MG63 (cell line): ENCODE measurements at regions not wholly inside any gene's neighbourhood (a gene's known extent, or its start where the extent isn't known, plus 50 kb on each side); places are given as distances from the start of the nearest gene placed in this dataset.

Source experiments
- DNase-seq: peaks from one replicate; pipeline ENCODE4 v3.0.0-alpha.2; 2020
- H3K27me3 ChIP-seq: fragments of 250-450 bp; sonication (Bioruptor Pico); 2 replicates; pipeline ENCODE4 v1.5.1; 2020; ENCODE audit warnings: mild to moderate bottlenecking, moderate library complexity
- H3K36me3 ChIP-seq: fragments of 250-450 bp; sonication (Bioruptor Pico); 2 replicates; pipeline ENCODE4 v1.5.1; 2020; ENCODE audit warnings: mild to moderate bottlenecking, moderate library complexity
- H3K4me3 ChIP-seq: fragments of 250-450 bp; sonication (Bioruptor Pico); 2 replicates; pipeline ENCODE4 v1.5.1; 2020; ENCODE audit warnings: mild to moderate bottlenecking, moderate library complexity
- H3K9me3 ChIP-seq: fragments of 250-450 bp; sonication (Bioruptor Pico); 2 replicates; pipeline ENCODE4 v1.5.1; 2020; ENCODE audit warnings: mild to moderate bottlenecking, moderate library complexity

GRCh38 chr5:158133369-158133768 lies 274.4 kb upstream of the CLINT1 start:
- DNase-seq, result no peak
- Histone ChIP-seq H3K27me3 (no peaks in the 10 kb centered on the region), H3K36me3 (no peaks in the 10 kb centered on the region), H3K9me3 (no peaks in the 10 kb centered on the region), H3K4me3 (no peak overlapping the region)

GRCh38 chr5:158127536-158127935 lies 268.6 kb upstream of the CLINT1 start:
- Histone ChIP-seq H3K9me3 (no peaks in the 10 kb centered on the region), H3K36me3 (no peaks in the 10 kb centered on the region), H3K4me3 (no peak overlapping the region), H3K27me3 (no peaks in the 10 kb centered on the region)
- no peak for DNase-seq

DNA sequence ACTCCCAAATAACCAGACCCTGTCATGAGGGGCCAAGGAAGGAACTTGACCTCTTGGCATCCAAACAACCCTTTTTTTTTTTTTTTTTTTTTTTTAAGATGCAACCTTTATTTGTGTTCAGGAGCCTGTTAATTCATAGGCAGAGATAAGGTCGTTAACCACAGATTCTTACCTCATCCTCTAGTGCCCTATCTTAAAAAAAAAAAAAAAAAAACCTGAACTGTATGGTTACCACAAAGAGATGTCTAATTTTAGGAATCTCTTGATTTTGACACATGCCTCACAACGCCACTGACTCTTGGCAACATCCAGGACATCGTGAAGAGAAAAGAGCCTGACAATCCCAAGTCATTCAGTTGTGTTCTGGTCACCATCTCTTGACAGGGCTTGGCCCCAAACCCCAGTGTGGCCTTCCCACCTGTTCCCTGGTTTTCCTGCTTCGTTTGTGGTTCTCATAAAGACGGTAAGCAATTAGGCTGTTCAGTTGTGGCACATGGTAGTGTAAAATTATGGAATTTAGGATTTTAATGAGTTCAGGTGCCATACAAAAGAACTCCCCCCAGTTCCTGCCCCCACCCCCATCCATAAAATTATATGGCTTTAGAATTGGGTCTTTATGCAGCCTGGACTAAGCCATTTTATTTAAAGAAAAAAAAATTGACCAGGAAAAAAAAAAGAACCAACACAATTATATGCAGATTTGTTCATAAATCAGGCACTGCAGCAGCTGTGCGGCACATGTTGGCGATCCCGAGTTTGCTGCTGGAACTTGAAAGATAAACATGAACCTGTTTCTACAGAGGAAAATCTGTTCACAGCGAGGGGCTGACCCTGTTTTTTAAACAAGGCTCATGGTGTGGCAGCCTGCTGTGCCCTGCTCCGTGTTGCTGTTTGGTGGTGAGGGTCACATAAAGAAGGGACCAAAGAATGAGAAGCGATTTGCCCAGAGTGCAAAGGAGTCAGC lies 267.8 kb upstream of the CLINT1 start:
- no peak for DNase-seq
- no peaks in the 10 kb centered on the region for H3K9me3 ChIP-seq

DNA sequence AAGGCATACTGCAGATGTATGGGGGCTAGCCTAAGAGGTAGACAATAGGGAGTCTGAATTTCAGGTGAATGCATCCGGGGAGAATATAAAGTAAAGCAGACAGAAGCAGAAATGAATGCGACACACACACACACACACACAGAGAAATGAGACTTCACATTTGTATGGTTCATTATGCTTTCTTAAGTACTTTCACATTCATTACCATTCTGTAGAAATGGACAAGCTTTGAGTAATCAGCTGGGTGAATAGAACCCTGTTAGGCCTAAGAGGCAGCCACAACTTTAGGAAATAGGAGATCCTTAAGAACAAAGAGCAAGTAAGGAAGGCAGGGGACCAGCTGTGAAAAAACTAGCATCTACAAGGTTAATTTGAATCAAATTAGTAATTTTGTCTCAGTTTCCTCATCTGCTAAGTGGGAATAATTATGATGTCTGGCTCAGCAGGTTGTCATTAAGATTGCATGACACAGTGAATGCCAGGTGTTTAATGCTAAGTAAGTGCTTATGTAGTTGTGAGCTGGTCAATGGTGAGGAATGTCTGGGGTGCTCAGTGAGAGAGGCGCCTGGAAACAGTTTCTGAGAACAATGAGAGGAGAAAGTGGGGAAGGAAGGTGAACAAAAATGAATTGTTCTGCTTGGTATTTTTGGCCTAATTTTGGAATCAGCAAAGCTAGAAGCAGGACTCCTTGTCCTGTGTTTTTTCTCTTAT lies 265.8 kb upstream of the CLINT1 start:
- Histone ChIP-seq H3K9me3 (no peaks in the 10 kb centered on the region), H3K36me3 (no peaks in the 10 kb centered on the region), H3K27me3 (no peaks in the 10 kb centered on the region), H3K4me3 (no peak overlapping the region)
- no peak for DNase-seq

More for the DNA sequence above, 267.8 kb upstream of the CLINT1 start:
- H3K4me3 ChIP-seq, result no peak overlapping the region
- H3K27me3 ChIP-seq, result no peaks in the 10 kb centered on the region
- H3K36me3 ChIP-seq, result no peaks in the 10 kb centered on the region

DNA sequence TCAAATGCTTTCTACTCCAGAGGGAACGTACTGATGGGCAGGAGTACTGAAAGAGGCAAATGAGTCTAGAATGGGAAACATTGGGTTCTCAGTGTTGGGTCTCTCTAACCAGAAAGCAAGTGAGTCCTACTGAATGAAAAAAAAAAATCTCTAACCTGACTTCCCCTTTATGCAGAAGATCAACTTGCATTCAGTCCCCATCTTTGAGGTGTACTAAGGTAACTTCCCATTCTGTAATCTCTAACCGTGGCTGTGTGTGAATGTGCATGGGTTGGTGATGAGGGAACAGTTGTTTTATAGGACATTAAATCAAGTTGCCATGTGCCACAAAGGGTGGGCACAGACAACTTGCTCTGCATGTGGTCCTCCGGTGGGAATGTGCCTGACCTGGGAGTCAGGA lies 264.6 kb upstream of the CLINT1 start:
- DNase-seq, result no peak
- H3K9me3 ChIP-seq, result no peaks in the 10 kb centered on the region
- H3K36me3 ChIP-seq, result no peaks in the 10 kb centered on the region
- H3K27me3 ChIP-seq, result no peaks in the 10 kb centered on the region
- no peak overlapping the region for H3K4me3 ChIP-seq

GRCh38 chr5:158121678-158122077 lies 262.7 kb upstream of the CLINT1 start:
- no peaks in the 10 kb centered on the region for H3K9me3 ChIP-seq
- H3K4me3 ChIP-seq, result no peak overlapping the region
- H3K27me3 ChIP-seq, result no peaks in the 10 kb centered on the region
- H3K36me3 ChIP-seq, result no peaks in the 10 kb centered on the region
- DNase-seq, result no peak

GRCh38 chr5:158120760-158121159 lies 261.8 kb upstream of the CLINT1 start:
- no peaks in the 10 kb centered on the region for H3K9me3 ChIP-seq
- H3K4me3 ChIP-seq, result no peak overlapping the region
- DNase-seq, result no peak
- peaks cover 1% of the 10 kb centered on the region; the same call in 1 of the 2 replicates for H3K27me3 ChIP-seq
- no peaks in the 10 kb centered on the region for H3K36me3 ChIP-seq

- H3K36me3 ChIP-seq, result no peaks in the 10 kb centered on the region
- peaks cover 7% of the 10 kb centered on the region for H3K27me3 ChIP-seq
- H3K4me3 ChIP-seq, result no peak overlapping the region
- no peaks in the 10 kb centered on the region for H3K9me3 ChIP-seq
- DNase-seq, result peak; percentile 20
These were observed 261.2 kb upstream of the CLINT1 start for GRCh38 chr5:158119961-158120723.

- Histone ChIP-seq H3K9me3 (no peaks in the 10 kb centered on the region), H3K36me3 (no peaks in the 10 kb centered on the region), H3K4me3 (no peak overlapping the region), H3K27me3 (peaks cover 7% of the 10 kb centered on the region)
- DNase-seq, result no peak
These were observed 258.7 kb upstream of the CLINT1 start for GRCh38 chr5:158117467-158118160.

- Histone ChIP-seq H3K27me3 (peaks cover 7% of the 10 kb centered on the region), H3K4me3 (no peak overlapping the region), H3K36me3 (no peaks in the 10 kb centered on the region), H3K9me3 (no peaks in the 10 kb centered on the region)
- DNase-seq, result no peak
These were observed 258.0 kb upstream of the CLINT1 start for GRCh38 chr5:158116965-158117364.

- Histone ChIP-seq H3K27me3 (peaks cover 7% of the 10 kb centered on the region), H3K4me3 (no peak overlapping the region), H3K36me3 (no peaks in the 10 kb centered on the region), H3K9me3 (no peaks in the 10 kb centered on the region)
- no peak for DNase-seq
These were observed 256.5 kb upstream of the CLINT1 start for GRCh38 chr5:158115468-158115867.

- Histone ChIP-seq H3K36me3 (no peaks in the 10 kb centered on the region), H3K27me3 (no peaks in the 10 kb centered on the region), H3K9me3 (no peaks in the 10 kb centered on the region), H3K4me3 (no peak overlapping the region)
- DNase-seq, result no peak
These were observed 249.2 kb upstream of the CLINT1 start for GRCh38 chr5:158108177-158108576.

DNA sequence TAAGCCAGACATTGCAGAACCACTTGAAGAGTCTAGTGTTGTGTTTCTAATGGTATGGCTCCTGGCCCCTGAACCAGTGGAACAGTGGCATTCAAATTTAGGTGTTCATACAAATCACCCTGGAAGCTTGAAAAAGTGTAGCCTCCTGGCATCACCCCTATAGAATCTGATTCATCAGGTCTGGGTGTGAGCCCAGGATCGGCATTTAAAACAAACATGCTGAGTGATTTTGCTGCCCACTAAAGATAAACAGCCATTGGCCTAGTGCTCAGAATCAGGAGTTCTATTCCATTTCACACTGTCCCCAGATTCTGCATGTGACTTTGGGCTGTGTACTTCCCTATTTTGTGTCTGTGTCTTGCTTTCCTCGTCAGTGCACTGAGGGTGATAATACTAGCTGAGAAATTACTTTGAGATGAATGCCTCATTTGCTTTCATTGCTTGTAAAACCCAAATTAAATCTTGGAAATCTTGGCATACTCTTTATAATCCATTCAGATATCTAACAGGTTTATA lies 241.5 kb upstream of the CLINT1 start:
- DNase-seq, result peak; percentile 81
- Histone ChIP-seq H3K36me3 (no peaks in the 10 kb centered on the region), H3K4me3 (no peak overlapping the region), H3K27me3 (no peaks in the 10 kb centered on the region), H3K9me3 (no peaks in the 10 kb centered on the region; the same call in 1 of the 2 replicates)

DNA sequence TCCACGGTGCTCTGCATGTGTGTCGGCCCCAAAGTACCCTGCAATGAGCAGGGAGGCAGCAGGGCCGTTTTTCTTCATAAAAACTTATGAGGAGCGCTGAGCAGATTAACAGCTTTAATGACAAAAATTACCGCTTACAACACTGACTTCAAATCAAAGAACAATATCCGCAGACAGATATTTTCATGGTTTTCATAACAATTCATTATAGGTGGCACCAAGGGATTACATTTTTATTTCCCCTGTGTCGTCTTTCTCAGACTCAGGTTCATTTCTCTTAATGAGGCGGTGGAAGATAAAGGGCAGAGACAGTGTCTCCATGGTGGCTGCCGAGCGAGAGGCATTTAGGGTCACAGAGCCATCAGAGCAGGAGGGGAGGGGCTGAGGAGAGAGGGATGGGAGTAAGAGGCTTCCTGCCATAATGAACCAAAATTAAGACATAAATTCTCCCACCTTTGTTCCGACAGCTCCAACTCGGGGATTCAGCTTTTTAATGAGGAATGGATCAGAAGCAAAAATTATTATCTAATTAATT lies 240.7 kb upstream of the CLINT1 start:
- no peaks in the 10 kb centered on the region for H3K27me3 ChIP-seq
- no peaks in the 10 kb centered on the region for H3K36me3 ChIP-seq
- no peak overlapping the region for H3K4me3 ChIP-seq
- H3K9me3 ChIP-seq, result no peaks in the 10 kb centered on the region; the same call in 1 of the 2 replicates
- no peak for DNase-seq

DNA sequence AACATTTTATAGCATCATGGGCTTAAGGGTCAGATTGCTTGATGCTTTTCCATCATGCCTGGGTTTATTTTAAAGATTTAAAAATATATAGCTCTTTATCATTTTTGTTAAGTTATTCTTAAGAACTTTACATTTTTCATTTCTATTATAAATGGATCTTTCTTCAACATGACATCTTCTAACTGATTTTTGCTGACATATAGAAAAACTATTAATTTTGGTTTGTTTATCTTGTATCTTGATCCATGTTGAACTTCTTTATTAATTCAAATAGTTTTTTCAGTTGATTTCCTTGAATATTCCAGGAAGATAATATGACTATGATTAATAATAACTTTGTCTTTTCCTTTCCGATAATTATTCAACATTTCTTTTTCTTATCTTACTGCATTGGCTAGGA lies 237.9 kb upstream of the CLINT1 start:
- H3K36me3 ChIP-seq, result no peaks in the 10 kb centered on the region
- DNase-seq, result no peak

GRCh38 chr5:158086856-158087255 lies 227.9 kb upstream of the CLINT1 start:
- no peaks in the 10 kb centered on the region for H3K36me3 ChIP-seq
- no peak overlapping the region for H3K4me3 ChIP-seq
- H3K27me3 ChIP-seq, result peaks cover 3% of the 10 kb centered on the region
- DNase-seq, result no peak
- no peaks in the 10 kb centered on the region for H3K9me3 ChIP-seq

More for the DNA sequence above, 237.9 kb upstream of the CLINT1 start:
- no peaks in the 10 kb centered on the region for H3K27me3 ChIP-seq
- H3K9me3 ChIP-seq, result no peaks in the 10 kb centered on the region; the same call in 1 of the 2 replicates
- no peak overlapping the region for H3K4me3 ChIP-seq
